ENCODE measurements at regions not wholly inside any gene's neighbourhood (a gene's known extent, or its start where the extent isn't known, plus 50 kb on each side); places are given as distances from the start of the nearest gene placed in this dataset.

GRCh38 chr2:226155093-226155875, 644.3 kb downstream of the IRS1 start:
- TF ChIP-seq YY1 (IDR thresholded peaks at IDR 0.05; ENCODE audit: insufficient read depth, insufficient read length) (no peak), ZNF274 (IDR thresholded peaks at IDR 0.05; ENCODE audit: low read depth, low read length) (no peak), SUZ12 (IDR thresholded peaks at IDR 0.05; ENCODE audit: extremely low read depth, insufficient read depth, insufficient read length) (no peak)
